A673 (cell line): ENCODE measurements at regions not wholly inside any gene's neighbourhood (a gene's known extent, or its start where the extent isn't known, plus 50 kb on each side); places are given as distances from the start of the nearest gene placed in this dataset.

ENCODE experiments used
- BruUV-seq: library from RNA; stranded (reverse); fragments of 400-500 nt; replicated peaks from 2 replicates; lab custom pipeline; 2021; lab: Mats Ljungman, UMichigan
- CTCF ChIA-PET: fragments of 300-600 bp; sonication (Branson Sonifier 250); formaldehyde crosslinking; loops from one replicate; lab custom pipeline; 2022; ENCODE audit warnings: antibody characterized with exemption; lab: Charles Lee
- POLR2A ChIA-PET: fragments of 300-600 bp; sonication (Branson Sonifier 250); formaldehyde crosslinking; loops from one replicate; lab custom pipeline; 2022; ENCODE audit warnings: antibody characterized with exemption; ENCODE audit not compliant: low non-redundant PET; lab: Charles Lee
- DNase-seq: peaks from one replicate; pipeline ENCODE4 v3.0.0-alpha.2; 2015; ENCODE audit warnings: low spot score
- H3K27ac ChIP-seq: fragments of 200-600 bp; sonication (generic); 2 replicates; pipeline ENCODE4 v1.5.1; 2016; ENCODE audit warnings: mixed run types, low read depth, mild to moderate bottlenecking, mixed read lengths, antibody characterized with exemption, low read length; ENCODE audit not compliant: poor library complexity, severe bottlenecking
- H3K27me3 ChIP-seq: fragments of 200-600 bp; sonication (generic); replicated peaks from 2 replicates; pipeline ENCODE4 v1.6.1; 2017; ENCODE audit warnings: mixed run types, low read depth, mild to moderate bottlenecking, mixed read lengths, antibody characterized with exemption, low read length; ENCODE audit not compliant: insufficient read depth, poor library complexity
- H3K36me3 ChIP-seq: fragments of 200-600 bp; sonication (generic); 2 replicates; pipeline ENCODE4 v1.6.1; 2016; ENCODE audit warnings: mixed run types, mild to moderate bottlenecking, mixed read lengths, antibody characterized with exemption, low read length; ENCODE audit not compliant: insufficient read depth, poor library complexity, severe bottlenecking
- H3K4me1 ChIP-seq: fragments of 200-600 bp; sonication (generic); 2 replicates; pipeline ENCODE4 v1.6.1; 2017; ENCODE audit warnings: mixed run types, mild to moderate bottlenecking, mixed read lengths, antibody characterized with exemption, low read length; ENCODE audit not compliant: insufficient read depth, poor library complexity, severe bottlenecking
- H3K4me3 ChIP-seq: fragments of 200-600 bp; sonication (generic); 2 replicates; pipeline ENCODE4 v1.5.1; 2016; ENCODE audit warnings: low read depth, mixed run types, mild to moderate bottlenecking, mixed read lengths, low read length; ENCODE audit not compliant: poor library complexity, severe bottlenecking
- H3K9me3 ChIP-seq: fragments of 200-600 bp; sonication (generic); 2 replicates; pipeline ENCODE4 v1.6.1; 2016; ENCODE audit warnings: mixed run types, low read depth, mild to moderate bottlenecking, mixed read lengths, antibody characterized with exemption, low read length; ENCODE audit not compliant: poor library complexity, severe bottlenecking
- EZH2 ChIP-seq: fragments of 200-600 bp; sonication (generic); IDR thresholded peaks from 2 replicates; pipeline ENCODE4 v1.6.1; 2017; ENCODE audit warnings: borderline replicate concordance, low read depth, mild to moderate bottlenecking, mixed read lengths, antibody characterized with exemption, low read length; ENCODE audit not compliant: poor library complexity, severe bottlenecking
- intact Hi-C: fragments of 100-400 bp; cut with micrococcal nuclease; formaldehyde crosslinking; loops from one replicate; pipeline ENCODE4 v1.10.0; 2022; ENCODE audit not compliant: unreplicated experiment
- TF ChIP-seq, protein P1 (sequence below): fragments of 300-800, 200-600 bp; sonication (generic); conservative IDR thresholded peaks from 2 replicates; pipeline ENCODE4 v1.5.1; 2017; ENCODE audit warnings: low read depth, mild to moderate bottlenecking, antibody characterized with exemption, low read length, moderate library complexity, mixed read lengths

DNA sequence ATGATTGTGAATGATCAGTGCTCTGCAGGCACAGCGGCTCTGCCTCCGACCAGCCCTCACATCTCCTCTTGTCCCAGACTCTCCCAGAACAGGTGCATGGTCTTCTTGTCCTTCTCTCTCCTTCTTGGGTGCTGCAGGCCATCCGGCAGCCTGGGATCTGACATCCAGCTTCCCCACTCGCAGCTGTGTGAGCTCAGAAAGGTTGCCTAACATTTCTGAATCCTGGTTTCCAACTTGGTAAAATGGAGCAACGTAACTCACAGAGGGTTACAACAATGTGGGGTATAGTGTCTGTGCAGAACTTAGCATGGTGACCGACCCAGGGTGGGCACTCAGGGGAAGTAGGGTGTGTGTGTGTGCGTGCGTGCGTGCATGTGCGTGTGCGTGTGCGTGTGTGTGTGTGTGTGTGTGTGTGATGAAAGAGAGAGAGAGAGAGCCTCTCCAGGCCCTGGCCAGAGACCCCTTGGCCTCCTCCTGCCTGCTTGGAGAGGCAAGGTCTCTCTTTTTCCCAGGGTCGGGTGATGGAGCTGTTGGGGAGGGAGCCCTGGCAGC, 110.1 kb downstream of the SNX5 start:
- Histone ChIP-seq H3K27me3 (no peaks in the 10 kb centered on the region), H3K4me3 (no peak overlapping the region), H3K9me3 (no peaks in the 10 kb centered on the region), H3K4me1 (no peaks in the 10 kb centered on the region), H3K27ac (no peak overlapping the region), H3K36me3 (no peaks in the 10 kb centered on the region)
- TF ChIP-seq EZH2, result no peak
- TF ChIP-seq, protein P1, sequence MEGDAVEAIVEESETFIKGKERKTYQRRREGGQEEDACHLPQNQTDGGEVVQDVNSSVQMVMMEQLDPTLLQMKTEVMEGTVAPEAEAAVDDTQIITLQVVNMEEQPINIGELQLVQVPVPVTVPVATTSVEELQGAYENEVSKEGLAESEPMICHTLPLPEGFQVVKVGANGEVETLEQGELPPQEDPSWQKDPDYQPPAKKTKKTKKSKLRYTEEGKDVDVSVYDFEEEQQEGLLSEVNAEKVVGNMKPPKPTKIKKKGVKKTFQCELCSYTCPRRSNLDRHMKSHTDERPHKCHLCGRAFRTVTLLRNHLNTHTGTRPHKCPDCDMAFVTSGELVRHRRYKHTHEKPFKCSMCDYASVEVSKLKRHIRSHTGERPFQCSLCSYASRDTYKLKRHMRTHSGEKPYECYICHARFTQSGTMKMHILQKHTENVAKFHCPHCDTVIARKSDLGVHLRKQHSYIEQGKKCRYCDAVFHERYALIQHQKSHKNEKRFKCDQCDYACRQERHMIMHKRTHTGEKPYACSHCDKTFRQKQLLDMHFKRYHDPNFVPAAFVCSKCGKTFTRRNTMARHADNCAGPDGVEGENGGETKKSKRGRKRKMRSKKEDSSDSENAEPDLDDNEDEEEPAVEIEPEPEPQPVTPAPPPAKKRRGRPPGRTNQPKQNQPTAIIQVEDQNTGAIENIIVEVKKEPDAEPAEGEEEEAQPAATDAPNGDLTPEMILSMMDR, result no peak
- intact Hi-C loops, result no loop called here
- ChIA-PET CTCF (no interaction called here), POLR2A (no interaction called here)
- no TSS peak for BruUV-seq
- DNase-seq, result no peak

DNA sequence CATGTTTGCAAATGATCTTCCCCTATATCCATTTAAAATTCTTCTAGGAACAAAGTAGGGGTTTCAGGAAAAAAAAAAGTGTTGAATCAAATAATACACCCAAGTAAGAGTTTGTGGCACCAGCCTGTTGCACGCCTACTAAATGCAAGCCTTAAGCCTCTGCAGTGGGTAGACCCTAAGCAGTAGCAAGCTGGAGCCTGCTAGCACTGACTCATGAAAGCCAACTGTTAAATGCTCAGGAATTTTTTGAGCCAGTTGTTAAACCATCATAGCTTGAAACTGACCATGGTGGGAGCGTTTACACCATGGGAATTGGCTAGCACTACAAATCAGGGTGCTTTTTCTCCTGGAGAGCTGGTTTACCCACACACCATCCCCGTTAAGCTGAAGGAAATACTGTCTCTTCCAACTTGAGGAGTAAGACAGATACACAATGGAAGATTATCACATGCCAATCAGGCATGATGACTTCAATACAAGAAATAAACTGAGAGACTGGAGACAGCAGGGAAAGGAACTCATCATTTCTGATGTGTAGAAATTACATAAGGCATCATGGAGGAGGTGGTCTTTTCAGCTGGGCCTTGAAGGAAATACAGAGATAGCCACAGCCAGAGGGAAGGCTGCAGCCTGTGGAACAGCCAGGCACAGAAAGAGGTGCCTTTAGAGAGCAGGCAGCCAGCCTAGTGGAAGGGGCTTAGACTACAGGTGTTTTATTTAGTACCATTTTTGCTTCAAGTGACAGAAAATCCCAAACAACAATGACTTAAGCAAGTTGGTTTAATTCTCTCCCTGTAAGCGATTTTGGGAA, 110.8 kb downstream of the SNX5 start:
- POLR2A ChIA-PET, result interaction anchor here (0.6 kb wide), 1 partner anchor 176 kb away, joined by 3 read pairs; the partner anchor contains the start of gene RRBP1
- BruUV-seq, result no TSS peak
- no peak overlapping the region for H3K4me3 ChIP-seq
- no peak for DNase-seq
- no peaks in the 10 kb centered on the region for H3K9me3 ChIP-seq
- intact Hi-C loops, result no loop called here
- H3K27me3 ChIP-seq, result no peaks in the 10 kb centered on the region
- H3K27ac ChIP-seq, result no peak overlapping the region
- H3K4me1 ChIP-seq, result no peaks in the 10 kb centered on the region
- CTCF ChIA-PET, result no interaction called here
- no peaks in the 10 kb centered on the region for H3K36me3 ChIP-seq
- TF ChIP-seq EZH2, result no peak
- TF ChIP-seq, protein P1, result no peak

DNA sequence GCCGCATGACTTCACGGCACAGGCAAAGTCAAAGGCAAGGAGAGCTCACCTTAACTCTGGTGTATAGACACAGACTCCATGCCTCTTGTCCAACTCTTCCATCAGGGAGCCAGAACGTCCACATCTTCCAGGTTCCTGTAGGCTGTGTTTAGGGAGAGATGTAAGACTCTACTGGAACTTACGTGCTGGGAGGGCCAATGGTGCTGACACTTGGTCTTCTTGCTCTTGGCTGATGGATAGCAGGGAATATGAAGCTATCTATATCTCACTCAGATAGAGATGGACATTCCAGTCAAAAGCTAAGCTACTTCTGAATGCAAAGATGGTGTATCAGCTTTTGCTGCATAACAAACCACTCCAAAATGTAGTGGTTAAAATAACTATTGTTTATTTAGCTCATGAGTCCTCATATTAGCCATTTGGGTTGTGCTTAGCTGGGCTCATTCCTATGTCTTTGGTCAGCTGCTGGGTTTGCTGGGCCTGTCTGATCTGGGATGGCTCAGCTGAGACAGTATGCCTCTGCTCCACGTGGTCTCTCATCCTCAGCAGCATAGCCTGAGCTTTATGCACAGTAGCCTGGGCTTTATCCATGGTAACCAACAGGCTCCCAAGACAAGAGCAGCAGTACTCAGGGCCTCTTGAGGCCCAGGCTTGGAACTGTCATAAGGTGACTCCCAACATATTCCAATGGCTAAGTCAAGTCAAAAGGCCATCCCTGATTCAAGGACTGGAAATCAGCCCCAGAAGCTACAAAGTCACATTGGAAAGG, 111.6 kb downstream of the SNX5 start:
- Histone ChIP-seq H3K4me1 (no peaks in the 10 kb centered on the region), H3K4me3 (no peak overlapping the region), H3K36me3 (no peaks in the 10 kb centered on the region), H3K27me3 (no peaks in the 10 kb centered on the region), H3K9me3 (no peaks in the 10 kb centered on the region), H3K27ac (no peak overlapping the region)
- DNase-seq, result no peak
- BruUV-seq, result no TSS peak
- CTCF ChIA-PET, result no interaction called here
- intact Hi-C loops, result no loop called here
- POLR2A ChIA-PET, result no interaction called here
- TF ChIP-seq, protein P1, result no peak
- TF ChIP-seq EZH2, result no peak
